B cell (primary cell): ENCODE measurements at regions not wholly inside any gene's neighbourhood (a gene's known extent, or its start where the extent isn't known, plus 50 kb on each side); places are given as distances from the start of the nearest gene placed in this dataset.

Source experiments
- ATAC-seq: fragments of 200-7000 bp; cut with Tn5 transposase; one replicate; pipeline ENCODE4 v1.10.0; 2021; ENCODE audit warnings: low read depth, mild to moderate bottlenecking, moderate number of reproducible peaks, moderate library complexity
- CTCF ChIA-PET: fragments of 350-600 bp; sonication (Branson Sonifier 250); formaldehyde crosslinking; loops from one replicate; lab custom pipeline; 2021; ENCODE audit warnings: antibody characterized with exemption, inconsistent platforms; lab: Charles Lee
- POLR2A ChIA-PET: fragments of 350-600 bp; sonication (Branson Sonifier 250); formaldehyde crosslinking; loops from one replicate; lab custom pipeline; 2021; ENCODE audit warnings: antibody characterized with exemption; lab: Charles Lee
- DNase-seq: peaks from one replicate; pipeline ENCODE4 v3.0.0; 2013
- H2AFZ ChIP-seq: 2 replicates; pipeline ENCODE4 v1.6.1; 2012; ENCODE audit warnings: mild to moderate bottlenecking, low read depth, low read length; ENCODE audit not compliant: insufficient read depth, poor library complexity, severe bottlenecking
- H3K27ac ChIP-seq, 2 donors: 1 replicate in 1 of 2; 2 replicates in 1 of 2; pipeline ENCODE4 v1.5.1; 2012 to 2013; ENCODE audit warnings: low read length in 2 of 2, mild to moderate bottlenecking in 2 of 2, moderate library complexity in 1 of 2
- H3K27me3 ChIP-seq, 4 experiments: fragments of 200-600 bp in 1 of 4; sonication (generic) in 1 of 4; replicated peaks in 1 of 4; 1 replicate in 2 of 4; 2 replicates in 2 of 4; pipeline versions ENCODE4 v1.6.1 to v1.7.0; 2013 to 2016; ENCODE audit warnings: low read length in 3 of 4, mild to moderate bottlenecking in 2 of 4, mixed read lengths in 1 of 4, moderate library complexity in 1 of 4; ENCODE audit not compliant: insufficient read depth in 4 of 4, control insufficient read depth in 3 of 4; ENCODE audit errors: control extremely low read depth in 1 of 4
- H3K36me3 ChIP-seq, 2 experiments: replicated peaks in 1 of 2; 1 replicate in 1 of 2; 2 replicates in 1 of 2; pipeline versions ENCODE4 v1.6.1 to v1.7.1; 2013; ENCODE audit warnings: low read length in 1 of 2; ENCODE audit not compliant: insufficient read depth in 2 of 2, control insufficient read depth in 1 of 2; ENCODE audit errors: control extremely low read depth in 1 of 2, extremely low read depth in 1 of 2
- H3K4me1 ChIP-seq, 2 donors: fragments of 200-600 bp in 1 of 2; sonication (generic) in 1 of 2; 1 replicate in 1 of 2; 2 replicates in 1 of 2; pipeline versions ENCODE4 v1.5.1 to v1.6.1; 2013 to 2017; ENCODE audit warnings: low read length in 2 of 2; ENCODE audit not compliant: control insufficient read depth in 2 of 2, insufficient read depth in 2 of 2
- H3K4me2 ChIP-seq: replicated peaks from 2 replicates; pipeline ENCODE3; 2012; ENCODE audit warnings: mild to moderate bottlenecking, low read depth, low read length; ENCODE audit not compliant: poor library complexity, severe bottlenecking
- H3K4me3 ChIP-seq, 5 experiments: fragments of 200-600 bp in 1 of 5; sonication (generic) in 1 of 5; 1 replicate in 3 of 5; 2 replicates in 2 of 5; pipeline versions ENCODE4 v1.5.1 to v1.7.0; 2011 to 2016; ENCODE audit warnings: low read length in 4 of 5, mild to moderate bottlenecking in 4 of 5, low read depth in 2 of 5, control low read depth in 1 of 5, moderate library complexity in 1 of 5; ENCODE audit not compliant: insufficient read depth in 1 of 5; ENCODE audit errors: control extremely low read depth in 1 of 5, extremely low read depth in 1 of 5
- H3K79me2 ChIP-seq: fragments of 200-600 bp; sonication (generic); one replicate; pipeline ENCODE4 v1.6.0; 2016; ENCODE audit warnings: low read length; ENCODE audit not compliant: control insufficient read depth, insufficient read depth
- H3K9ac ChIP-seq: fragments of 200-600 bp; sonication (generic); 2 replicates; pipeline ENCODE4 v1.6.1; 2017; ENCODE audit warnings: mild to moderate bottlenecking, low read length, moderate library complexity
- H3K9me3 ChIP-seq, 3 donors: one replicate each; pipeline versions ENCODE4 v1.6.1 to v1.7.1; 2013; ENCODE audit warnings: low read length in 2 of 3; ENCODE audit not compliant: control insufficient read depth in 2 of 3, insufficient read depth in 1 of 3; ENCODE audit errors: control extremely low read depth in 1 of 3
- H4K20me1 ChIP-seq: 2 replicates; pipeline ENCODE4 v1.6.0; 2012; ENCODE audit warnings: mild to moderate bottlenecking, low read length; ENCODE audit not compliant: insufficient read depth, control insufficient read depth, poor library complexity, severe bottlenecking
- H3K27ac Mint-ChIP-seq: one replicate; pipeline ENCODE4 v1.8.0; 2021; ENCODE audit warnings: mixed read lengths
- H3K27me3 Mint-ChIP-seq: one replicate; pipeline ENCODE4 v1.8.0; 2021; ENCODE audit warnings: mixed read lengths
- H3K4me1 Mint-ChIP-seq: one replicate; pipeline ENCODE4 v1.8.0; 2021; ENCODE audit warnings: mixed read lengths
- H3K4me3 Mint-ChIP-seq: one replicate; pipeline ENCODE4 v1.8.0; 2021; ENCODE audit warnings: mixed read lengths
- H3K9me3 Mint-ChIP-seq: one replicate; pipeline ENCODE4 v1.8.0; 2022; ENCODE audit warnings: mixed read lengths; ENCODE audit not compliant: insufficient read depth
- EZH2 ChIP-seq: IDR thresholded peaks from 2 replicates; pipeline ENCODE4 v1.6.1; 2012; ENCODE audit warnings: borderline replicate concordance, low read depth, mild to moderate bottlenecking, moderate library complexity, low read length; ENCODE audit not compliant: insufficient read depth, poor library complexity, severe bottlenecking
- WGBS: methylation state at CpG from one replicate; pipeline ENCODE4 v1.1.5; 2013; ENCODE audit warnings: missing lambda C conversion rate; ENCODE audit not compliant: insufficient coverage; 5-methylcytosine and 5-hydroxymethylcytosine counted together
- intact Hi-C: fragments of 100-400 bp; cut with micrococcal nuclease; formaldehyde crosslinking; loops from one replicate; pipeline ENCODE4 v1.10.0; 2022
- TF ChIP-seq, protein P1 (sequence below): fragments of 200-600 bp; IDR thresholded peaks from one replicate; pipeline ENCODE4 v1.8.0; 2022; ENCODE audit warnings: antibody characterized with exemption, mild to moderate bottlenecking

DNA sequence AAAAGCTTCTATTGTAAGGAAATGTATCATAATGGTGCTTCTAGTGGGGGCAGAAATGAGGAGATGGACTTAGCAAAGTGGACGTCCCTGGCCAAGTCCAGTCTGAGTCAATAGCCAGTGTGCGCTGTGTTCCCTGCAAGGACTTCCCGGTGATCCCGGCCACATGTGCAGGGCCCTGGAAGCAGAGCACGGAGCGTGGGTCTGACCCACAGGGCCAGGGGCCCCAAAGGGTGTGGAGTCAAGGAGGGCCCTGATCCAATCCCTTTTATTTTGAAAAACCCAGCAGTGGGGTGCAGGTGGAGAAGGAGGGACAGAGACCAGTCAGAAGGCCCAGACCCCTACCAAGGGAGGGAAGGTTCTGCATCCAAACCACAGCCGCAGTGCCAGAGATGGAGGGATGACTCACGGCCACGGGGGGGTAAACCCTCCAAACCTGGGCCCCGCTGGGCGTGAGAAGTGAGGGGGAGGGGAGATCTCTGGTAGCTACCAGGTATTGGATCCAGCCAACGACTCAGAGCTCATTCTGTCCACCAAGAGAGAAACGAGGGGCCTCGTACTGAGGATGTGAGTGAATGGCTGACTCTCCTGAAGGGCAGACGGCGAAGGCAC, 57.2 kb upstream of the VIPR2 start:
- Mint-ChIP-seq H3K27ac (no peak overlapping the region), H3K4me1 (peaks cover 13% of the 10 kb centered on the region), H3K4me3 (no peak overlapping the region), H3K27me3 (no peaks in the 10 kb centered on the region), H3K9me3 (no peaks in the 10 kb centered on the region)
- no peak for TF ChIP-seq EZH2
- TF ChIP-seq, protein P1, sequence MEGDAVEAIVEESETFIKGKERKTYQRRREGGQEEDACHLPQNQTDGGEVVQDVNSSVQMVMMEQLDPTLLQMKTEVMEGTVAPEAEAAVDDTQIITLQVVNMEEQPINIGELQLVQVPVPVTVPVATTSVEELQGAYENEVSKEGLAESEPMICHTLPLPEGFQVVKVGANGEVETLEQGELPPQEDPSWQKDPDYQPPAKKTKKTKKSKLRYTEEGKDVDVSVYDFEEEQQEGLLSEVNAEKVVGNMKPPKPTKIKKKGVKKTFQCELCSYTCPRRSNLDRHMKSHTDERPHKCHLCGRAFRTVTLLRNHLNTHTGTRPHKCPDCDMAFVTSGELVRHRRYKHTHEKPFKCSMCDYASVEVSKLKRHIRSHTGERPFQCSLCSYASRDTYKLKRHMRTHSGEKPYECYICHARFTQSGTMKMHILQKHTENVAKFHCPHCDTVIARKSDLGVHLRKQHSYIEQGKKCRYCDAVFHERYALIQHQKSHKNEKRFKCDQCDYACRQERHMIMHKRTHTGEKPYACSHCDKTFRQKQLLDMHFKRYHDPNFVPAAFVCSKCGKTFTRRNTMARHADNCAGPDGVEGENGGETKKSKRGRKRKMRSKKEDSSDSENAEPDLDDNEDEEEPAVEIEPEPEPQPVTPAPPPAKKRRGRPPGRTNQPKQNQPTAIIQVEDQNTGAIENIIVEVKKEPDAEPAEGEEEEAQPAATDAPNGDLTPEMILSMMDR = no peak
- no peak overlapping the region for H3K4me3 ChIP-seq
- H3K27ac ChIP-seq = no peak overlapping the region
- H4K20me1 ChIP-seq = no peaks in the 10 kb centered on the region
- no peak for DNase-seq
- H3K9me3 ChIP-seq = peaks cover 0 to 3% (median 0%) of the 10 kb centered on the region in 3 donors
- H3K4me2 ChIP-seq = no peak overlapping the region
- no peak overlapping the region for H3K9ac ChIP-seq
- H2AFZ ChIP-seq = no peak overlapping the region
- intact Hi-C loops = no loop called here
- 97% methylated on average over 6 of the region's 16 CpGs for WGBS
- H3K79me2 ChIP-seq = no peaks in the 10 kb centered on the region
- H3K27me3 ChIP-seq = no peaks in the 10 kb centered on the region
- CTCF ChIA-PET = no interaction called here
- POLR2A ChIA-PET = no interaction called here
- no peak for ATAC-seq
- H3K36me3 ChIP-seq = no peaks in the 10 kb centered on the region
- H3K4me1 ChIP-seq = peaks cover 7 to 10% of the 10 kb centered on the region in 2 donors

DNA sequence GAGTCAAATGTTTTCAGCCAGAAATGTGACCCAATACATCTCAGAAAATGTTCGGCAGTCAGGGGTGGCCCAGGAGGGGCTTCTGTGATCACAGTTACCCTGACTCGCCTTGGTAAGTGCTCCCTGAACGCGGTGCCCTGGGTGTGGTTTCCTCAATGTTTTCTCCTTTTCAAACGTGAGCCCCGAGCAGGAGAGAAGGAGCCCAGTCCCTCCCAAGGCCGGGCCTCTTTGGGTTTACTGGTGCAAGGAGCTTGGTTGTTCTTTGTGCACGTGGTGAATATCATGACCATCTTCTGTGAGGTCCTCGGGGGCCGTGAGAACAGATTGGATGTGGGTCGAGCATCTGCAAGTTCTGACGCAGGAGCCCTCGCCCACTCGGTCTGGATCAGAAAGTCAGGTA, 55.8 kb upstream of the VIPR2 start:
- Histone ChIP-seq H3K4me3 (no peak overlapping the region), H3K4me2 (no peak overlapping the region), H4K20me1 (no peaks in the 10 kb centered on the region), H3K79me2 (no peaks in the 10 kb centered on the region), H3K27me3 (no peaks in the 10 kb centered on the region), H2AFZ (no peak overlapping the region), H3K36me3 (no peaks in the 10 kb centered on the region), H3K9ac (no peak overlapping the region), H3K4me1 (peaks cover 7 to 10% of the 10 kb centered on the region in 2 donors), H3K27ac (no peak overlapping the region), H3K9me3 (peaks cover 0 to 3% (median 0%) of the 10 kb centered on the region in 3 donors)
- Mint-ChIP-seq H3K27me3 (no peaks in the 10 kb centered on the region), H3K4me3 (no peak overlapping the region), H3K9me3 (no peaks in the 10 kb centered on the region), H3K4me1 (peaks cover 17% of the 10 kb centered on the region), H3K27ac (no peak overlapping the region)
- TF ChIP-seq EZH2 = no peak
- TF ChIP-seq, protein P1 = no peak
- intact Hi-C loops = no loop called here
- WGBS = 85% methylated on average over 13 of the region's 14 CpGs
- POLR2A ChIA-PET = no interaction called here
- ATAC-seq (no peak), DNase-seq (no peak)
- CTCF ChIA-PET = no interaction called here
